ENCODE measurements at regions not wholly inside any gene's neighbourhood (a gene's known extent, or its start where the extent isn't known, plus 50 kb on each side); places are given as distances from the start of the nearest gene placed in this dataset.
"Not testable (repeated sequence)": the region's sequence is repeated elsewhere in the genome, so short reads cannot be mapped to it uniquely, and the experiment has no call there.

DNA sequence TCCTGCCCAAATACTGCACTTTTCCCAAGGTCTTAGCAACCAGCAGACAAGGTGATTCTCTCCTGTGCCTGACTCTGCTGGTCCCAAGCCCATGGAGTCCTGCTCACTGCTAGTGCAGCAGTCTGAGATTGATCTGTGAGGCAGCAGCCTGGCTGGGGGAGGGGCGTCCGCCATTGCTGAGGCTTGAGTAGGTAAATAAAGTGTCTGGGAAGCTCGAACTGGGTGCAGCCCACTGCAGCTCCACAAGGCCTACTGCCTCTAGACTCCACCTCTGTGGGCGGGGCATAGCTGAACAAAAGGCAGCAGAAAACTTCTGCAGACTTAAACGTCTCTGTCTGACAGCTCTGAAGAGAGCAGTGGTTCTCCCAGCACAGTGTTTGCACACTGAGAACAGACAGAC, 258.7 kb downstream of the ABCC12 start:
- not testable (repeated sequence) for DNase-seq

DNA sequence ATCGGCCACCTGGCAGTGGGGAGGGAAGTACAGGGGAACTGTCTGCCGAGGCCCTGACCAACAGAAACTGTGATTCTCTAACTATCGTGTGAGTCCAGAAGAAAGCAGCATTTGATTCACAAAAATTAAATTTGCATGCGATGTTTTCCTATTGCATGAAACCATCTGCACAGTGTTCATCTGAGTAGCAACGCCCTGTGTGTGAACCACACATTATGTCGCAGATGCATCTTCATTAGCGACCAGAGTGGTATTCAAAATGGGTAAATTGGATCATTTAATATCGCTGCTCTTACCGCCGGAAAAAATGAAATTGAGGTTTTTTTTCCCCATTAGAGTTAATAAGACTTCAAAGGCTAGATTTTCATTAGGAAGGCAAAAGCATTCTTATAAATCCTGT, 260.6 kb downstream of the ABCC12 start:
- no peak for DNase-seq

DNA sequence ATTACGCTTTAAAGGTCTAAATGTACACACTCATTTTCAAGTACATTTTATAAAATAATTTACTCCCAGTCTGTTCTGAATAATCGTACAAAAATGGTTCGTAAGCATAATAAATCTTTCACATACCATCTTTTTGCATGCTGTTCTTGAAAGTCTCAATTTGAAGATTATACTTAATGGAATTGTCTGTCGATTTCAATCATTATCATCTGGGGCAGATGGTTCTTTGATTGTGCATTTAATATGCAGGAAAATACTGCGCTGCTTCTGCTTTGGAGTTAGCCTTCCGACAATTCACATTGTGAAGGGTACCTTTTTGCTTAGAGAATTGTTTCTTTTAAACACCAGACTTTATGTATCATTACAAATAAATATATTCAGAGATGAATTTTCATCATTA, 262.8 kb downstream of the ABCC12 start:
- no peak for DNase-seq

DNA sequence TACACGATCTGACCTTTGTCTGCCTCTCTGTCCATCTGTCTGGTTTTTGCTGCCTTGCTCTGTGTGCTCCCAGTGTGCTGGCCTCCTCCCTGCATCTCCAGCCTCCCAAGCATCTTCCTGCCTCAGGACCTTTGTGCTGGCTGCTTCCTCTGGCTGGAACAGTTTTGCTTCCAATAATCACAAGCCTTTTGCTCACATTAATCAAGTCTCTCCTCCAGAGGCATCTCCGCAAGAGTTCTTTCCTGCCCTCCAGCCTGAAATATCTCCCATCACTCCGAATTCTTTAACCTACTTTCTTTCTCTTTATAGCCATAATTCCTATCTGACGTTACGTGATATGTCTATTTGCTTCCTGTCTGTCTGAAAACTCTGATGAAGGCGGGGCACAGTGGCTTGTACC, 267.1 kb downstream of the ABCC12 start:
- DNase-seq, result no peak

DNA sequence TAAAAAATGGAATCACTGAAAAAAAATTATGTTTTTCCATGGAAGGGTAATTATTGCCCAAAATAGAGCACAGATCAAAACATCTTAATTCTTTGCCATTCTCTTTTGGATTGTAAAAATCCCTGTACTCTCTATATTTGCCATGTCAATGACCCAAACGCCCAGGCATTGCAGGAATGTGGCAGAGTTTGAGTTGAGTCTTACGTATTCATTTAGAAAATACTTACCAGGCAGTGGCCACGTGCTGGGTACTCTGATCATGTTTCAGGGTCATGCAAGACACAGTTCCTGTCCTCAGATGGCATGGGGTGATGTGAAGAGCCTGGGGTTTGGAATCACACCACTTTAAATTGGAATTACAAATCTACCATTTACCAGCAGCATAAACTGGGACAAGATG, 267.7 kb downstream of the ABCC12 start:
- no peak for DNase-seq

DNA sequence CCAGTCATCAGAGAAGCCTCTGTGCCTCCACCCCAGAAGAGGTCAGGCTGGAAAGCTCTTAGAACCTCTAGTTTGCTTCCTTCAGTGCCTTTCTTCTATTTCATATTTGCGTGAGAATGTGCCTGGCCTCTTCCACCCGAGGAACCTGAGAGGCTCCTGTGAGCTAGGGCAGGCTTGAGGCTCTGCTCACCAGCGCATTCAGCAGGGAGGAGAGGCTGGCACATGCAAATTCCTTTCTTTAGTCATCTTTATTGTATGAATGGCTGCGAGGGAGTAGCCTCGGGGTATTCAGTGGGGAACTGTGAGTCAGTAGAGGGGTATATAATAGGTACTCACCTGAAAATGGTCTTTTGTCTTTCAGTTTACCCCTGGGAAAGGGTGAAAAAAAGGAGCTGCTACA, 268.3 kb downstream of the ABCC12 start:
- no peak for DNase-seq

DNA sequence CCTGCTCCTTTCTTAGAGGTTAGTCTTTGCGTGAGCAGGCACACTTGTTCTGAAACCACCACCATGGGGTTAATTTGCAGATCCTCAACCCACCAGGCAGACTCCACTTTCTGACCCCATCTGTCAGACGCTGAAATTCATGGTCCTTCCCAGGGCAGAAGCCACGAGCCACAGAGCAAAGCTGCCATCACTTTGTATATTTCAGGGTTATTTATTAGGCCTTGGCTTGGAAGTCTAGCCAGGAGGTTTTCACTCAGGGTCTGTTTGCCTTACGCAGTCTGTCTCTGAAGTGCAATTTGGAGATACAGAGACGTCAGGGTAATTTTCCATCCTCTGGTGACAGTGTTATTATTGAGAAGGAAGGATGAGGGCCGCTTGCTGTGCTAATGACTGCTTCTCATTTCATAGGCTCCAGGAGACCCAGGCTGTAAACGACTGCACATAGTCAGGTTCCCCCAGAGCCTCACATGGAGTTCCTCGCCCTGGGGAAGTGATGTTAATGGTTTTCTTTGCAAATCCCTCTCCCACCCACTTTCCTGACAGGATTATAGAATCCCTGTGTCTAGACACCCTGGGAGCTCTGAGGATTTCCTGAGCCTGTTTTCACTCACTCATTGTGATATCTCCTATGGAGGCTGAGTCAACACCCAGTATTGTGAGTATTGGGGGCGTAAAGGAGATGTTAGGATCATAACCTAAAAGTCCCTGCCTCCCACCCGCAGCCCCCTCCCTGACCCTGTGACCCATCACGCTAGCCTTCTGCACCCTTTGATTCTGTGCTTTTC, 269.0 kb downstream of the ABCC12 start:
- no peak for DNase-seq

DNA sequence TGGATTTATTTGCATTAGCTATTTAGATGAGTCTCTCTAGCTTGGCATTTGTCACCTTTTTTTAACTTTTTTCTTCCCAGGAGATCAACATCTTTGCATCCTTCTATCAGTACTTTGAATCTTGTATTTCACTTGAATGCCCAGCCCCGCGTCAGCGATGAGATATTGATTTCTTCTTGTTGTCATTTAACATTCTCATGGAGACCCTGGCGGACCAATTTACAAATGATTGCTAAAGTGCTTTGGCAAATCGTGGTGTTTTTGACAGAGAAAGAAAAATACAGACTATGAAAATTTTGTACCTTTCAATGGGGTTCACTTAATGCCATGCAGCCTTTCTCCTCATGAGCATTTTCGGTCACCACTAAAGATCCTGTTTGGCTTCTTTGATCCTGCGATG, 269.7 kb downstream of the ABCC12 start:
- no peak for DNase-seq

DNA sequence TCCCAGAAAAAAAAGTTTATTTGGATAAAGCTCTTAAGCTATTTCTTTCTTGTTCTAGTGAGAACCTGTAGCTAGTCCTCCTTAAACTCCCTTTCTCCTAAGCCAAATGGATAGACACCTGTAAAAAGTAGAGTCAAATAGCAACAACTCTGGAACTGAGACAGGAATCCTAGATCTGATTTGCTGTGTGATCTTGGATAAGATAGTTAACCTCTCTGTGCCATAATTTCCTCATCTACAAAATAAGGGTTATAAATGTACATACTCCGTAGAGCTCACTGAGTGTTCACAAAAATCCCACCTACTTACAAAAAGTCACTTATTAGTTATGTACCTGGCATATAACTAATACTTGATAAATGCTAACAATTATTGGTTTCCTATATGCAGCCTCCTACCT, 270.3 kb downstream of the ABCC12 start:
- no peak for DNase-seq

DNA sequence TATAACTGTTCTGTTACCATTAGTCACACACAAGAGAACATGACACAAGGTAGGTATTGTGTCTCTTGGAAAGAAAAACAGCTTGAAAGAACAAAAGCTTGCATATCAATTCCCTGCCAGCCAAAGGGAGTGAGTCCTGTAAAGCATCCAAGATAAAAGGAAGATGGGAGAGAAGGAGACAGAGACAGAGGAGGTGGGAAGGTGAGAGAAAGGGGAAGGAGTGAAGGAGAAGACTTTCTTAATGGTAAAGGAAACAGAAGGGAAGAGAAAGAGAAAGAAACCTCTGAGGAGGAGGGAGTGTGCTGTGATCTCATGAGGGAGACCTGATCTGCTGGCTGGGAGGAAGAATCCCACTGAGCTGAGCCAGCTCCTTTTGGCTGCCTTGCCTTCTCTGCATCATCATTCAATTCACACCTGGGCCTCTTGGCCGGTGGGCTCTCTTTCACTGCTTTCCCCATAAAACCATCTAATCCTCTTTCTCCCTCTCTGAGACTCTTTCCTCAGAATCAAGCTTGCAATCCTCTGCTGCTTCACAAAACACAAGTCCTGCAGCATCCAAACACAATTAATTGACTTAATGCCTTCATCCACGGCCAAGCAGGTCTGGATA, 271.6 kb downstream of the ABCC12 start:
- DNase-seq, result no peak

DNA sequence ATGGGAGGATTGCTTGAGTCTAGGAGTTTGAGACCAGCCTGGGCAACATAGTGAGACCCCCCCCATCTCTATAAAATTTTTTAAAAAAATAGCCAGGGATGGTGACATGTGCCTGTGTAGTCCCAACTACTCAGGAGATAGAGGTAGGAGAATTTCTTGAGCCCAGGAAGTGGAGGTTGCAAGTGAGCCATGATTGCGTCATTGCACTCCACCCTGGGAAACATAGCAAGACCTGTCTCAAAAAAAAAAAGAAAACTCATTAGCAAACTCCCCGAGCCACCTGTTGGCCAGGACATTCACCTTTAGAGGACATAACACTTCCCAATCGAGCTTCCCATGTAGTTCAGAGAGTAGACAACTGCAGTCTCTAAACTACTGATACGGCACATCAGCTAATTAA, 274.2 kb downstream of the ABCC12 start:
- DNase-seq, result no peak

DNA sequence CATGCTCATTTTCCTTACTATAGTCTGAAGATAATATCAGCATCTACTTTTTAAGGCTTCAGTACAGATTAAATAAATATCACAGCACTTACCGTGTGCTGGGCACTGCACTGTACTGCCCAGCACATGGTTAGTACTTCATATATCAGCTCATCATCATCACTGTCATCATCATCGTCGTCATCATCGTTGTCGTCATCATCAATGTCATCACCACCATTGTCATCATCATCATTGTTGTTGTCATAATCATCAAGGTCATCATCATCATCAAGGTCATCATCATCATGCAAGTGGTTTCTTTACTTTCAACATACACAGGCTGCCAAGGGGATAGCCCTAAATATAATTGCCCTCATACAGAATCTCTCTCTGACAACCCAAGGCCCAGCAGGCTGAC, 275.1 kb downstream of the ABCC12 start:
- DNase-seq, result no peak

DNA sequence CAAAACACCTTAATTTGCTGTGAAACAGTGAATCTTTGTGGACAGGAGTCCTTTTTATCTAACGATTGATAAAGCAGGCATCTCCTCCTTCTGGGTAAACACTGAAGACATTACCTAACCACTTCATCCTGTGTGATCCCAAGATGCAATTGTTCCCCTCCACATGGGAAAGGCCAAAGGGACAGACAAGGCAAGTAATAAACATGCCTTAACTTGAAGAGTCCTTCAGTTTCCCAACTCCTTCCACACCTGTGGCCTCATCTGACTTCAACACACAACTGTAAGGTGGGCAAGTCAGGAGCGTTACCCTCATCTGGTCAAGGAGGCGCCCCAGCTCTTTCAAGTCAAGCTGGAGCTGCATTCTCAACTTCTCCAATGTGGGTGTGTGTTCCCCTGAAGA, 278.6 kb downstream of the ABCC12 start:
- no peak for DNase-seq

DNA sequence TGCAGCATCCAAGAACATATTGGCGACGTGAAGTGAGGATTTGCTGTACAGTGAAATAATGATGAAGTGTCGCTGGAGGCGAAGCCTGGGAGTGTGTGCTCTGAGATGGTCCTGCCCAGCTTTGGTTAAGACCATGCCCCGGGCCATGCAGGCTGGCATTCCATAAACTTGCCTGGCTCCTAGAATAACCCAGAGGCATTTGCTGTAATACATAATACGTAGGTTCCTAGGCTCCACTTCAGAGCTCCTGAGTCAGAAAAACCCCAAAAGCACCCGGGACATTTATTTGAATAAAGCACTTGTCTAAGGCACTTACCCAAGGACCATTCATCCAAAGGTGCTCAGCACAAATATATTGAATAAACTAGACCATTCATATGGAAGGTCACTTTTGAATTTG, 279.3 kb downstream of the ABCC12 start:
- no peak for DNase-seq

DNA sequence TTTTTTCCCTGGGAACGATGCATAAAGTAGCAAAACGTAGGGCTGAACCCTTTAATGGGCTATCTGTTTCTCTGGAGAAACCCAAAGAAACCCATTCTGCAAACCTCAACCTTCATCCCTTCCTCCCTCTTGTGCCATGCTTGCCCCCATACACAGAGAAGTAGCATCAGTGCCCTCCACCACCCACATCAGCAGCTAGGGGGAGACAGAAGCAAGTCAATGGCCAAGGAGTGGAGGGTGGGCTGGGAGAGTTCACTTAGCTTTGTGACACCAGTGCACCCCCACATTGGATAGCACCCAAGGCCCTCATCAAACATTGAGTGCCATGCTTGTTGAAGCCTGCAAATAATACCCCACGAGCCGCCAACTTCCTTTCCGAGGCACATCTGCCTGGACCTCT, 282.4 kb downstream of the ABCC12 start:
- no peak for DNase-seq

DNA sequence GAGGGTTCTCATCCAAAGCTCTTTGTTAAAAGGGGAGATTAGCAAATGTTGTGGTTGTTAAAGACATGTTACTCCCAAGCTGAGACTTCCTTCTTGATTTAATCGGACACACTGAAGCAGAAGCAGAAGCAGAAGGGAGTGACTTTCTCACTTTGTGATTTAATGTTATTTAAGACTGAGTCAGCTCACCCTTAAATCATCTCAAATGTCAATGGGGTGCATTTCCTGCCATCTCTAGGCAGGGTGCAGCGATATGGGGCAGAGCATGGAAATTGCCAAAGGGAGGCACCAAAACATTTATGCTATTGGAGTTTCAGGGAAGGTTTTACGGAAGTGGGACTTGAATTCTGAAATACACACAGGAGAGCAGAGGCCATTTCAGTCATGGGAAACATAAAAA, 283.6 kb downstream of the ABCC12 start:
- no peak for DNase-seq

DNA sequence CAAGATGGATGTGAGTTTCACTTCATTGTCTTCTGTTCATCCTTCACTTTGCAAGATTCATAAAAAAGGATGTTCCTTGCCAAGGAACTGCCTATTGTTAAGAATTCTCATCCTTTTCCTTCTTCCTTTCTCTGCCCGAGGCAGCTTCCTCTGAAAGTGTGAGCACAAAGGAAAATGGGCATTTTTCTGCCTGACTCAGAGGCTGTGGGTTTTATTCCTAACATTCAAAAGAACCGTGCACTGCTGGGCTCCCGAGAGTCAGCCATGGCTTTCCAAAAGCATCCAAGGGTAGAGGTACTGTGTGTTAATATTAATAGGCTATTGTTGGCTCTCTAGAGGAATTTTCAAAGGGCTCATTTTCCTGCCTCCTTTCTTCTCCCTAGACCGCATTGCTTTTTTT, 289.4 kb downstream of the ABCC12 start:
- DNase-seq, result no peak

DNA sequence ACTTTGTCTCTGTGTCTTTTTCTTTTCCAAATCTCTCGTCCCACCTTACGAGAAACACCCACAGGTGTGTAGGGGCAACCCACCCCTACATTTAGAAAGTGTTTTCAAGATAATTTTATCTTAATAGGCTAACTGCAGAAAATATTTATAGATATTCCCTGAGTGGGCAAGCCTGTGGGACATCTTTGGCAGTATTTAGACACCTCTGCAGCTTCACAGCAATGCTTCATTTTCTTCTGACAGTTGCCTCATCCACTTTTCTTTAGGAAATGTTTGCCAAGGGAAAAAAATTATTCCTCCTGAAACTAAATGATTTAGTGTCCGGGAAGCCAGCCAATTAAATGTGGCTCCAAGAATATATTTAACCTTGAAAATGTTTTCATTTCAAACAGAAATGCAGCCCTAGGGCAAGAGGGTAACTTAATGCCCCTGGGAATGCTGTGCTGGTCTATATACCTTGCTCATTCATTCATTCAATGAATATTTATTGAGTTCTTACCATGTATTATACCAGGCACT, 290.4 kb downstream of the ABCC12 start:
- DNase-seq, result no peak

DNA sequence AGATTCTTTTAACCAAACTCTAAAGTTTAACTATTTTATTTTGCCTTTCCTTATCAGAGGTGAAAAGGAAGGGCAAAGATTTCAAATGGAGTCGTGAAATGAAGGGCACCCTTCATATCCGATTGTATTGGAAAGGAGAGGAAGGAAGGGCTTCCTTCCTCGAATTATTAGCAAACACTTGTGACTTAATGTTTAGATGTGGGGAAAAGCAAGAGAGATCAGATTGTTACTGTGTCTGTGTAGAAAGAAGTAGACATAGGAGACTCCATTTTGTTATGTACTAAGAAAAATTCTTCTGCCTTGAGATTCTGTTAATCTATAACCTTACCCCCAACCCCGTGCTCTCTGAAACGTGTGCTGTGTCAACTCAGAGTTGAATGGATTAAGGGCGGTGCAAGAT, 291.5 kb downstream of the ABCC12 start:
- not testable (repeated sequence) for DNase-seq

DNA sequence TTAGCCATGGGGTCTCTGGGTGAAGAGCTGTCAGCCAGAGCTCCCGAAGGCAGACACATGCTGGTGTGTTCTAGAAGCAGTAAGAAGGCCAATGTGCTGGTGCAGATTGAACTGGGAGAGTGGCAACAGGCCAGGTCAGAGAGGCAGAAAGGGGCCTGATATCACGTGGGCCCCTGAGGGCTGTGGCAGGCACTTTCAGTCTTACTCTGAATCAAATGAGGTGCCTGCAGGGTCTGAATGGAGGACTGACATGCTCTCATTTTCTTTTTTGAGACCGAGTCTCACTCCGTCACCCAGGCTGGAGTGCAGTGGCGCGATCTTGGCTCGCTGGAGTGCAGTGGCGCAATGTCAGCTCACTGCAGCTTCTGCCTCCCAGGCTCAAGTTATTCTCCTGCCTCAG, 293.8 kb downstream of the ABCC12 start:
- no peak for DNase-seq

DNA sequence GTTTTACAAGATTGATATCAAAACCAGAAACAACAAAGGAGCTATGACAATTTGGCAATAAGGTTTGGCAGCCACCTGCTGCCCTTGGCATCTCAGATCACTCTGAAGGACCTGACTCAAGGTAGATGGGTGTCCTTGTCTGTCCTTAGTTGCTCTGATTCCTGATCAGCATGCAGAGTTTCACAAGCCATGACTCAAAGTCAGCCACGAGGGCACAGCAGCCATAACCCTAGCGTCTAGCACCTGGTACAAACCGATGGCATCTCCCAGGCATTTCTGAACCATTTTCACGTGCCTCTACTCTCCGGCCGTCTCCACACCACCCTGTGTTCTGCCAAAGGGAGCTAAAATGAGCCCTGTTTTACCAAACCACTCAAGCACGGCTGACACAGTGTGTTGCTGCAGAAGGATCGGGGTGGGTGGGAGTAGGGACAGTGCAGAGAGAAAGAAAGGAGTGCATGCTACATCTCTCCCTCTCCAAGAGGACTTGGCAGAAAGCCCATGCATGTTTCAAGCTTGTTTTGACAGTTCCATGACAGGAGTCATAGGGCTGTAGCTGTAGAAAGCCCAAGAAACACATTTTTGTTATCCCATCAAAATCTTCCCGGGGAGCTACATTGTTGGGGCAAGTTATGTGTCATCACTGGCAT, 297.3 kb downstream of the ABCC12 start:
- DNase-seq, result no peak

DNA sequence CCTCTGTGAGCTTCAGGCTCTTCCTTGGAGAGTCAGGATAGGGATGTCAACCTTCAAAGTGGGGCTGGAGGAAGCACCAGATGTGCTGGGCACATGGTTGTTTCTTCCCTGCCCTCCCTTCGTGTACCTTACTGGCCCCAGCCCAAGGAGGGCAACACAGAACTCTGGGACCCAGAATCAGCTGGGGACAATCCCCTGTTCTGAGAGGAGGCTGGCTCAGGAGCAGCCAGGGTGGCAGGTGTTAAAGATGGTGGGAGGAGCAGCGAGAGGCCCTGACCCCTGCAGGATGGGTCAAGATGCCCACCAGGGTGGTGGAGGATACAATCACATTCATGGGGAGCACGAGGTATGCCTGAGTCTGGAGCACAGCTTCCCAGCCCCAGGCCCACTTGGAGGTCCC, 300.4 kb downstream of the ABCC12 start:
- no peak for DNase-seq

DNA sequence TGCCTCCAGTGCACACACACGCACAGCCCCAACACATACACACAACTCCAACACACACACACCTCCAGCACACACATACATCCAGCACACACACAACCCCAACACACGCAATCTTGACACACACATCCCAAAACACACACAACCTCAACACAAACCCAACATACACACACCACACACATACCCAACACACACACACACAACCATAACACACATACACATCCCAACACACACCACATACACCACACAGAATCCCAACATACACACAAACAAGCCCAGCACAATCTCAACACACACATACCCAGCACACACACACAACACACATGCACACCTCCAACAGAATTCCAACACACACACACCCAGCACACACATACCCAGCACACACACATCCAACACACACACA, 301.1 kb downstream of the ABCC12 start:
- DNase-seq, result no peak

DNA sequence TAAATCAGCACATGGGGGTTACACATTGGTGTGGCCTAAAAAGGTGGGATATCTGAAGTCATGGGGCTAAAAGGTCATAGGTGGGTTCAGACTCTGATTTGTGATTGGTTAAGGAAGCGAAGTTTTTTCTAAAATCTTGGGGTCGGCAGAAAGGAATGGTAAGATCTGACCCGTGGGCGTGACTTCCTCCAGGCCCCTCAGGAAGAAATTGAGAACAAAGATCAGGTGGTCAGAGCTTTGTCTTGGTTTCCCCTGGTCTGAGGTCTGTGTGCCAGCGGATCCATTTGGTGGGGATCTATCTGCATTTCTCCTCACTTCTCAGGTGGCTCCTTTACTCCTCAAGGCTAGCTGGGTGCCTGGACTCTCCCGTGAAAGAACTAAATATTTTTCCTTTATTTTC, 302.8 kb downstream of the ABCC12 start:
- DNase-seq, result no peak

Measured in activated CD4-positive, CD25-positive, alpha-beta regulatory T cell treated with anti-CD3 and anti-CD28 coated beads, Interleukin-2, amount 50 U/mL, for 72 hours (primary cell).